A549 (cell line): ENCODE measurements at regions not wholly inside any gene's neighbourhood (a gene's known extent, or its start where the extent isn't known, plus 50 kb on each side); places are given as distances from the start of the nearest gene placed in this dataset.

Experiments
- BHLHE40 ChIP-seq: IDR thresholded peaks from 2 replicates; pipeline ENCODE4 v1.6.1; 2012; ENCODE audit warnings: low read depth, low read length, inconsistent platforms
- CBX8 ChIP-seq: fragments of 200-600 bp; sonication (generic); IDR thresholded peaks from 2 replicates; pipeline ENCODE4 v1.6.1; 2016
- CHD2 ChIP-seq: fragments of 150-350 bp; IDR thresholded peaks from 2 replicates; pipeline ENCODE4 v1.6.1; 2014; ENCODE audit warnings: low read length; ENCODE audit not compliant: partially characterized antibody
- HOXA7 ChIP-seq: fragments of 250-450 bp; sonication (Bioruptor Pico); IDR thresholded peaks from 2 replicates; pipeline ENCODE4 v1.5.0; 2020; ENCODE audit warnings: mild to moderate bottlenecking, moderate library complexity
- JUNB ChIP-seq: fragments of >200 bp; sonication (Bioruptor Twin); formaldehyde crosslinking; IDR thresholded peaks from 2 replicates; pipeline ENCODE4 v1.6.1; 2016
- POLR2A ChIP-seq: IDR thresholded peaks from 2 replicates; pipeline ENCODE4 v1.6.1; 2012; ENCODE audit warnings: mild to moderate bottlenecking, low read length
- RFX5 ChIP-seq: fragments of 450-650 bp; IDR thresholded peaks from 2 replicates; pipeline ENCODE4 v1.7.1; 2014; ENCODE audit warnings: antibody characterized with exemption, mild to moderate bottlenecking, moderate library complexity
- SMC3 ChIP-seq: fragments of >200 bp; sonication (Bioruptor Twin); formaldehyde crosslinking; IDR thresholded peaks from 3 replicates; pipeline ENCODE4 v1.6.1; 2018; ENCODE audit warnings: inconsistent platforms
- ZSCAN20 ChIP-seq: fragments of 250-450 bp; sonication (Bioruptor Pico); IDR thresholded peaks from 2 replicates; pipeline ENCODE4 v1.8.0; 2022; ENCODE audit warnings: mild to moderate bottlenecking, moderate library complexity
- TF ChIP-seq, protein P1 (sequence below): fragments of >200 bp; sonication (Bioruptor Twin); formaldehyde crosslinking; IDR thresholded peaks from 3 replicates; pipeline ENCODE4 v1.5.1; 2016

DNA sequence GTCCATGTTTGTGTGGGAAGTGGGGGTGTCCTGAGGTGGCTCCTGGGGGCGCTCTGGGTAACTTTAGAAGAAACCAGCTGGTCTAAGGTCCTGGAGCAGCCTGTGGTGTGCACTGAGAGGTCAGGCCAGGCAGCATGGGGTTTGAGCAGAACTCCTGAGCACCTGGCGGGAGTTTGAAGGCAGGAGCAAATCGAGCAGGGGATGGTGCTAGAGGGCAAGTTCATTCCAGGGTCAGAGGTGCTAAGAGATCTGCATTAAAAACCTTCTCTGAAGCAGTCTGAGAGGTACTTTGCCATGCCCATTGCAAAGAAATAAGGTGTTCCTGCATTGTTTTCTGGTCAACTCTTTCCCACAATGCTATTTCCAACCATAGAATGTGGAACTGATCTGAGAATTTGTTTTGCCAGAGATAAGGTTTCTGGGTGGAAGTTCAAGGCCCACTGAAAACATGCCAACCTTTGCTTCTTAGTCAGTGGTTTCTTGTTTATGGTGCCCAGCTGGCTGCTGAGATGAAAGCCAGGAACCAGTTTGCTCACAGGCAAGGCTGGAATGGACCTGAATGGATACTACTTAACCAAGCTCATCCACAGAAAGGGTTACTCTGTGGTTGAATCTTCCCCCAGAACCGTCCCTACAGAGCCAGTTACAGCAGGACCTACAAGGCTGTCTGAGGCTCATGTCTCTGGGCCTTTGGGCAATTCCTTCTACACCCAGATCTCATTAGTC lies 136.3 kb upstream of the TMEM72 start:
- TF ChIP-seq CBX8 (no peak), SMC3 (no peak), ZSCAN20 (CRISPR knock-in tag) (no peak), HOXA7 (no peak), RFX5 (no peak), POLR2A (no peak), JUNB (no peak), BHLHE40 (no peak), CHD2 (no peak)
- TF ChIP-seq, protein P1, sequence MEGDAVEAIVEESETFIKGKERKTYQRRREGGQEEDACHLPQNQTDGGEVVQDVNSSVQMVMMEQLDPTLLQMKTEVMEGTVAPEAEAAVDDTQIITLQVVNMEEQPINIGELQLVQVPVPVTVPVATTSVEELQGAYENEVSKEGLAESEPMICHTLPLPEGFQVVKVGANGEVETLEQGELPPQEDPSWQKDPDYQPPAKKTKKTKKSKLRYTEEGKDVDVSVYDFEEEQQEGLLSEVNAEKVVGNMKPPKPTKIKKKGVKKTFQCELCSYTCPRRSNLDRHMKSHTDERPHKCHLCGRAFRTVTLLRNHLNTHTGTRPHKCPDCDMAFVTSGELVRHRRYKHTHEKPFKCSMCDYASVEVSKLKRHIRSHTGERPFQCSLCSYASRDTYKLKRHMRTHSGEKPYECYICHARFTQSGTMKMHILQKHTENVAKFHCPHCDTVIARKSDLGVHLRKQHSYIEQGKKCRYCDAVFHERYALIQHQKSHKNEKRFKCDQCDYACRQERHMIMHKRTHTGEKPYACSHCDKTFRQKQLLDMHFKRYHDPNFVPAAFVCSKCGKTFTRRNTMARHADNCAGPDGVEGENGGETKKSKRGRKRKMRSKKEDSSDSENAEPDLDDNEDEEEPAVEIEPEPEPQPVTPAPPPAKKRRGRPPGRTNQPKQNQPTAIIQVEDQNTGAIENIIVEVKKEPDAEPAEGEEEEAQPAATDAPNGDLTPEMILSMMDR = no peak
